GM21381 (cell line): ENCODE measurements at regions not wholly inside any gene's neighbourhood (a gene's known extent, or its start where the extent isn't known, plus 50 kb on each side); places are given as distances from the start of the nearest gene placed in this dataset.
"Not testable (repeated sequence)": the region's sequence is repeated elsewhere in the genome, so short reads cannot be mapped to it uniquely, and the experiment has no call there.

Experiments used
- ATAC-seq: cut with Tn5 transposase; IDR thresholded peaks from one replicate; pipeline ENCODE4 v1.9.1; 2021; ENCODE audit warnings: mild to moderate bottlenecking, moderate library complexity; ENCODE audit not compliant: unreplicated experiment

- ATAC-seq: no peak
These were observed 98.4 kb upstream of the C9orf72 start for GRCh38 chr9:27671636-27672035.

- no peak for ATAC-seq
These were observed 99.4 kb upstream of the C9orf72 start for GRCh38 chr9:27672718-27673117.

GRCh38 chr9:27673641-27674040 lies 100.4 kb upstream of the C9orf72 start:
- no peak for ATAC-seq

- ATAC-seq: no peak
These were observed 102.1 kb upstream of the C9orf72 start for GRCh38 chr9:27675354-27675753.

- no peak for ATAC-seq
These were observed 103.5 kb upstream of the C9orf72 start for GRCh38 chr9:27676827-27677226.

- ATAC-seq: no peak
These were observed 106.1 kb upstream of the C9orf72 start for GRCh38 chr9:27679338-27679737.

- no peak for ATAC-seq
These were observed 109.9 kb upstream of the C9orf72 start for GRCh38 chr9:27683181-27683580.

GRCh38 chr9:27688954-27689353 lies 115.7 kb upstream of the C9orf72 start:
- no peak for ATAC-seq

- ATAC-seq: not testable (repeated sequence)
These were observed 117.5 kb upstream of the C9orf72 start for GRCh38 chr9:27690816-27691215.

- no peak for ATAC-seq
These were observed 126.3 kb upstream of the C9orf72 start for GRCh38 chr9:27699621-27700020.

- no peak for ATAC-seq
These were observed 127.7 kb upstream of the C9orf72 start for GRCh38 chr9:27701016-27701415.

GRCh38 chr9:27701587-27701986 lies 128.3 kb upstream of the C9orf72 start:
- no peak for ATAC-seq

- ATAC-seq: no peak
These were observed 130.1 kb upstream of the C9orf72 start for GRCh38 chr9:27703216-27703980.

- ATAC-seq: no peak
These were observed 138.0 kb upstream of the C9orf72 start for GRCh38 chr9:27711241-27711640.

- ATAC-seq: no peak
These were observed 139.5 kb upstream of the C9orf72 start for GRCh38 chr9:27712806-27713205.

GRCh38 chr9:27714388-27714787 lies 141.1 kb upstream of the C9orf72 start:
- ATAC-seq: no peak

- no peak for ATAC-seq
These were observed 142.4 kb upstream of the C9orf72 start for GRCh38 chr9:27715651-27716050.

- no peak for ATAC-seq
These were observed 144.7 kb upstream of the C9orf72 start for GRCh38 chr9:27717991-27718390.

GRCh38 chr9:27719711-27720110 lies 146.4 kb upstream of the C9orf72 start:
- no peak for ATAC-seq

GRCh38 chr9:27722866-27723265 lies 149.6 kb upstream of the C9orf72 start:
- no peak for ATAC-seq

GRCh38 chr9:27726244-27727081 lies 153.2 kb upstream of the C9orf72 start:
- no peak for ATAC-seq

- no peak for ATAC-seq
These were observed 159.2 kb upstream of the C9orf72 start for GRCh38 chr9:27732494-27732893.
